Endometrium (tissue), 2 donors: ENCODE measurements at regions not wholly inside any gene's neighbourhood (a gene's known extent, or its start where the extent isn't known, plus 50 kb on each side); places are given as distances from the start of the nearest gene placed in this dataset.
"Not testable (repeated sequence)": the region's sequence is repeated elsewhere in the genome, so short reads cannot be mapped to it uniquely, and the experiment has no call there.

Experiments
- FAIRE-seq: peaks from 2 replicates; lab custom pipeline; 2012; peaks lifted over from hg19 to GRCh38; lab: Jason Lieb, UNC
- donor health status: control.
- donor health status: control.

DNA sequence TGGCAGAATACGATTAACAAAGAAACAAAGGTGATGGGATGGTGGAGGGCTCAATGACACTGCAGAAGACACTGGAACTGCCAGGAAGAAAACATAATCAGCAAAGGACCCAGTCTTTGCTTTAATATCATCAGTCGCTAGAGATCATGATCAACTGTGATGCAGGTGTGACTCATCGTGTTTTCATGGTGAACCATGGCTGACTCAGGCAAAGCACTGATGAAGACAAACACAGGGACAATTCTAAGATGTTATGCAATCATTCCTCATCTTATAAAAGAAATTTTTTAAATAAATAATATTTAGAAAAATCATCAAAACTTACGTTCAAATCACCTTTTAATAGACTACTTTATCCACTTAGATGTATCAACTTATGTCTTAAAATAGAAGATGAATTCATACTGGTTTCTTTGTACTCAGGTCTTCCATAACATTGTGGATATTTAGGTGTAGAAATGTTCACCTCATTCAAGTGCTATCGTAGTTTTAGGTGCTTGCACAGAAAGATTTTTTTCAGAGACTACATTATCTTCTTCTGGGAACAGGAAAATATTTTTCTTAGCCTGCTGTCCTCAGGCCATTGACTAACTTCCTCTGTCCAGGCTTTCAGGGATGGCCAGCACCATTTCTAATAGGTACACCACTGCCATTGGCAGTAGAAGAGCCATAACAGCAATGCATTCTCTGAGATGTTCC lies 673.4 kb upstream of the MEF2C start:
- no peak for FAIRE-seq

DNA sequence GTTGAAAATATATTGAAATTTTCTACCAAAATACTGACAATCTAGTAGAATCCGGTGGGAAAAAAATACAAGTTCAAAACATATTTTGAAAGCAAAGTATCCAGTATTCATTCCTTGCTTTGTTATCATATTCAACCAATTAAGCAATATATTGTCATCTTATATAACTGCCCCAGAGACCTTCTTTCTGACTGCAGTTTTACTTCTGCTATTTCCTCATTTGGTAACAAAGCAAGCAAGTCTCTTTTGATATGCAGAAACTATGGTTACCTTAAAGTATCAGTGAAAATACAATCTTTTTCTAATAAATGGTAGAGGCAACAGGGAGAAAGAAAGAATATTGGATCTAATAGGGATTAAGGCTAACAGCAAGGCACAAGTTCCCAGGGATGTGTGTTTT lies 663.7 kb upstream of the MEF2C start:
- FAIRE-seq: no peak

DNA sequence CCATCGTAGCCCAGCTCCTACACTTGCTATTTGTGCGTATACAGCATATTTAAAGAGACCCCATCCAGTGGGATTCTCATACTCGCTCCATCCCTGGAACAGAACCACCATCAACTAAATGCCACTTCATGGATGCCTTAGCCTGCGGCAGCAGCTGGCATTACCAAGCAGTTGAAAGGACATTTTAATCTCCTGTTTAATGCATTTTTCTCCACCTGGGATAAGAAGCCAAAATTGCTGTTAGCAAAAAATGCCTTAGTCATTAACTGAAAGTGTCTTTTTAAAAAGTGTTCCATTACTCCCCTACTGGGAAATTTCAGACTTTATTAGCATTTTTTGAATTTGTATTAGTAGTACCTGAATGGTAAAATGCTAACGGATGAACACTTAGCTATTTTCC lies 662.6 kb upstream of the MEF2C start:
- no peak for FAIRE-seq

DNA sequence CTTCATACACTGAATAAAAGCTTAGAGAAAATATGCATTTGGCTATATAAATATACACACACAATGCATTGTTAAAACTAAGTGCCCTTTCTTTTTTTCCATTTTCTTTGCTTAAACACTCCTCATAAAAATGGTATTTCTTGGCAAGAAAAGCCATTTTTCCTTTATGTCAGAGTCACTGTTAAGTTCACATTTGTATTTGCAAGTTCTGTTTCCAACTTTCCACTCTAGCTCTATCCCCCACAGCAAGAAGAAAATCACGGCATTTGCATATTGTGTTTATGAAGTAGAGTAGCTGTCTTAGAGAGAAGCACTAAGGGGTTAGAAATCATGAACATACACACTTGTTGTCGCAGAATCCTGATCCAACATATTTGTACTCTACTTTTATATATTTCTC lies 662.1 kb upstream of the MEF2C start:
- no peak for FAIRE-seq

GRCh38 chr5:89542736-89543135 lies 659.8 kb upstream of the MEF2C start:
- no peak for FAIRE-seq

GRCh38 chr5:89537800-89538199 lies 654.8 kb upstream of the MEF2C start:
- FAIRE-seq: no peak

- FAIRE-seq: no peak
Measured at GRCh38 chr5:89536020-89536419, 653.0 kb upstream of the MEF2C start.

DNA sequence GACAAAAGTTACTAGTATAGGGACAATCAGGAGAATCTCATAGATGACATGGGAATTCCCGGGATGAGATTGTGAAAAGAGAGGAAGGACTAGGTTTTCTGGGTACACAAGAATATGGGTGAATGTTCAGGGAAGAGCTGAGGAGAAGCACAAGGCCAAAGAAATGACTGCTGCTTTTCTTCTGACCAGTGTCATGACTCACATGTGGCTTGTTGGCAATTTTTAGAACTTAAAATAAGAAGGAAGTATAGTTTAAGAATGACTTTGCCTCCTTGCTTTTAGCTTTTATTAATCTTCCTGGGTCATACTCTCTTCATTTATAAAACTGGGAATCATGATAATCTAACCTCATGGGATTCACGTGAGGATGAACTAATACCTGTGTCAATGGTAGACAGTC lies 652.4 kb upstream of the MEF2C start:
- FAIRE-seq: no peak

DNA sequence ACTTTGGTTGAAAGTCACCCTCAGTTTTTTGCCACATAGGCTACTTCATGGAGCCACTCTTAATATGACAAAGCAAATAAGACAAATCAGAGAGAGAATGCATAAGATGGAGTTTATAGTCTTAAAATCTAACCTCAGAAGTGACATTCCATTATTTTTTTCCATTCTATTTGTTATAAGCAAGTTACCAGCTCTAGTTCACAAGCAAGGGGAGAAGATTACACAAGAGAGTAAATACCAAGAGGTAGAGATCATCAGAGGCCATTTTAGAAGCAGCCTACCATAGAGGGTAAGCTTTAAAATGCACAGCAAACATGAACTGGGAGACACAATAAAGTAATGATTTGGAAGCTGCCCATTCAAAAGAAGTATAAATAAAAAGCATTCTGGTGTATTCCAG lies 651.3 kb upstream of the MEF2C start:
- no peak for FAIRE-seq

GRCh38 chr5:89524785-89525184 lies 641.8 kb upstream of the MEF2C start:
- no peak for FAIRE-seq

DNA sequence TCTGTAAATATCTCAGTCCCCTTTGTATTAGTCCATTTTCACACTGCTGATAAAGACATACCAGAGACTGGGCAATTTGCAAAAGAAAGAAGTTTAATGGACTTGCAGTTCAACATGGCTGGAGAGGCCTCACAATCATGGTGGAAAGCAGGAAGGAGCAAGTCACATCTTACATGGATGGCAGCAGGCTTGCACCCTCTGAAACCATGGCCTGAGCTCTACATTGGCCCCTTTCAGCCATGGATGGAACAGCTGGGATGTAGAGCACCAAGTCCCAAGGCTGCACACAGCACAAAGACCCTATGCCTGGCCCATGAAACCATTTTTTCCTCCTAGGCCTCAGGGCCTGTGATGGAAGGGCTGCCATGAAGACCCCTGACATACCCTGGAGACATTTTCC lies 640.9 kb upstream of the MEF2C start:
- FAIRE-seq: not testable (repeated sequence)

DNA sequence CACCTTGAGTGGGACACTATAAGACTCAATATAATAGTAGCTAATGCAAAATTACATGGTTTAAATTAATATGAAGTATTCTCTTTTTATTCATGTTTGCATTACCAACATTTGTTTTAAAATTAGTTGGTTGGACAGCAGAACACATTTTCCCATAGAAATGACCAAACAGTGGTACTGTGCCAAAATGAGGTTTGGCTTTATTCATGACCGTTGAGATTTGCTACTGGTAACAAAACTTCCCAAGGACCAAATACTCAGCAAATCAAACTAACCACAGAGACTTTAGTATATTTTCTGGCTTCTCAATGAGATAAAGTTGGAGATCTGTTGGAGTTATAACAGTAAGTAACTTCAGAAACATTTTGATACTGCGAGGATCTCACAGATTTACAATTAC lies 637.8 kb upstream of the MEF2C start:
- no peak for FAIRE-seq

DNA sequence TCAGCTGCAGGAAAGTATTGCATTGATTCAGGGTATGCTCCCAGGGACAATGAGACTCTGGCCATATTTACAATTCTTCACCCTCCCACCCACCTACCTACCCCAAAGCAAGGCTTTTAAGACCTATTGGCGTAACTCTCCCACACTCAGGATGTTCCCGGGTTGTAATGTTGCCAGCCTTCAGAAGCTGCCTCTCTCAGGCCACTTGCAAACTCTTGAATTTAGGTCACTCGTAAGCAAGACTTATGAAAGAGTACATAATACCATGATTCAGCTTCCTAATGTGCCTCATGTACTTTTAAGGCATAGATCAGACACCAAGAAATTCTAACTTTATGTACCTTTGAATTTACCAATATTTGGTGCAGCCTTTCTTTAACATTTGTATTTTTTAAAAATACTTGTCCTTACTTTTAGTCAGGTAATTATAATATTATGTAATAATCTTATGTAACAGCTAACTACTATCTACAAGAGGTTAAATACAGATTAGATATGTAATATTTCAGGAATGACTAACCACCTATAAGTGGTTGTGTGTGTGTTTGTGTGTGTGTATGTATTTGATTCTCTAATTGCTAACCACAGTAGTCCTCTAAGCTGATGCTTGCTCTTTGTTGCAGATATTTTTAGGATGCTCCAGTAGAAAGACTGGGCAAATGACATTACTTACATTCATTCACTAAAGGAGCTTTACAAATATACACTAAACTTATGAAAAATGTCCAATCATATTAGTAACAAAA lies 630.5 kb upstream of the MEF2C start:
- no peak for FAIRE-seq

DNA sequence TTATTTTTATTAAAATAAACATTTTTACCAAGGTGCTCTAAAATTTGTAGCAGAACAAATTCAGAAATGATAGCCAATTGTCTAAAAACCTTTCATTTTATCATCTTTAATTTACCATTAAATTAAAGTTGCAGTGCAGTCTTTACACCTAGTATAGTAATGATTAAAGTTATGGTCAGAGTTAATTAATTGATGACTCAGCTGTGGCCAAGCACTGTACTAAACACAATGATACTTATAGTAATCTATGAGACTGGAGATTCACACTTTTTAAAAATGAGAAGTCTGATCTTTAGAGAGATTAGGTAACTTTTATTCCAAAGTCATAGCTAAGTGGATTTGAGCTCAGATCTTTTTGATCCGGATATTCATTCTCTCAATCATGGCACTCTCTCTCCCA lies 621.1 kb upstream of the MEF2C start:
- no peak for FAIRE-seq

GRCh38 chr5:89499787-89500186 lies 616.8 kb upstream of the MEF2C start:
- no peak for FAIRE-seq

- FAIRE-seq: no peak
Measured at GRCh38 chr5:89498699-89499098, 615.7 kb upstream of the MEF2C start.

- no peak for FAIRE-seq
Measured at GRCh38 chr5:89493414-89493813, 610.4 kb upstream of the MEF2C start.

- FAIRE-seq: no peak
Measured at GRCh38 chr5:89484962-89485361, 602.0 kb upstream of the MEF2C start.

DNA sequence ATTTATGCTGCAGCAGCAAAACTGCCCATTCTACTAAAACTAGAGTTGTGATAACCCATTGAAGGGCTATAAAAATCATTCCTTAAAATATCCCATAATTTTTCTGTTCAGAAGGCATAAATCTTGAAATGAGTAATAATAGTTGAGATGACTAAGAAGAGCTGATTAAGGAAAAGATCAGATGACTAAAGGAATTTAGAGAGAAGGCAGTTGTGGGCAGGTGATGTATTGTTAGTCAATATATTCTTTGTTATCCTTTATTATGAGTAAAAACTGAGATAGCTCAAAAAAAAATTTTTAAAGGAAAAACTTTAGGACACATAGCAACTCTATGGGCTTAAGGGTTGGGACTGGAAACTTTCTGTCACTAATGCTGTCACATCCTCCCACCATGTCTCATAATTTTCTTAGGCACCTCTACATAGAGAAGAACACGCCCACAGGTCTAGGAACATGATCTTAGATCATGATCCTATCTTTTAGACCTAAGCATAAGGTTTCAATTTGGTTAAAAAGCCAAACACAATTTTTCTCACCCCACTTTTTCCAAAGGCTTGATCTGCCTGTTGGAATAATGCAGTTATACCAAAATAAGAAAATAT lies 597.5 kb upstream of the MEF2C start:
- no peak for FAIRE-seq

GRCh38 chr5:89478851-89479250 lies 595.9 kb upstream of the MEF2C start:
- no peak for FAIRE-seq

DNA sequence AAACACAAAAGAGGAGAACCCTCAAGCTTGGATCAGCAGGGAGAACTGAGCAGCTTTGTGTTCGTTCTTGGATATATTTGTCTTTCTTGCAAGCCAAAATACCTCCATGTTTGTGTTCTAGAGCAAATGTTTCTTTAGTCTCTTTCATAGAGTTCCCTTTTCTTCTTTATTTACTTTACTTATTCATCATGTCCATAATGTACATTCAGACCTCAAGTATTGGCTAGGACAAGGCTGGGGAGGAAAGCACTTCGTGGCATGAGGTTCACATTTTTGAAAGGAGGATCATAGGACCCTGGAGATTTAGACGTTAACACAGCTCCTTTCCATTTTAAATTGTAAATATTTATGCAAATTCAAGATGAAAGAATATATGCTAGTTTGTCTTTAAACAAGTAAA lies 590.2 kb upstream of the MEF2C start:
- FAIRE-seq: no peak

GRCh38 chr5:89471541-89471940 lies 588.6 kb upstream of the MEF2C start:
- FAIRE-seq: no peak

DNA sequence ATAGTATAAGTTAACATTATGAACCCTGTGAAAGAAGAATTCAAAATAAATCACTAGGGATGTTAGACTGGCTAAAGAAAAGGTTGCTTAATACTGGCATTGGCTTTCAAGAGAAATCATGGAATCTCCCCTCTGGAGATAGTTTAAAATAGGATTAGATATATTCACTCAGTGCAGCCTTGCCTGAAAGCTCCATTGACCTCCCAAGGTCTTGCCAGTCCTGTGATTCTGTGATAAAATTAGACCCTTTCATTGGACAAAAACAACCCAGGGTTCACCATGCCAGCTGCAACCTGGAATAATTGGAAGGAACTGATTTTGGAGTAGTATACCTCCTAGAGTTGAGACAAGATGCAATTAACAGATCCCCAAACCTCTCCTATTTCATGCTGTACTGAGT lies 588.1 kb upstream of the MEF2C start:
- FAIRE-seq: no peak

GRCh38 chr5:89470658-89471057 lies 587.7 kb upstream of the MEF2C start:
- FAIRE-seq: no peak
